HL-60 (cell line): ENCODE measurements at regions not wholly inside any gene's neighbourhood (a gene's known extent, or its start where the extent isn't known, plus 50 kb on each side); places are given as distances from the start of the nearest gene placed in this dataset.

Experiments
- CTCF ChIP-seq: IDR thresholded peaks from one replicate; pipeline ENCODE4 v1.5.1; 2011; ENCODE audit warnings: low read length, control low read depth, inconsistent platforms; ENCODE audit not compliant: insufficient read depth
- GABPA ChIP-seq: IDR thresholded peaks from 2 replicates; pipeline ENCODE4 v1.6.1; 2012; ENCODE audit warnings: low read depth
- POLR2AphosphoS5 ChIP-seq: IDR thresholded peaks from 2 replicates; pipeline ENCODE4 v1.6.1; 2012; ENCODE audit warnings: low read depth
- SPI1 ChIP-seq: IDR thresholded peaks from 2 replicates; pipeline ENCODE4 v1.6.1; 2012; ENCODE audit warnings: low read depth, mild to moderate bottlenecking, borderline replicate concordance
- TF ChIP-seq, protein P1 (sequence below): IDR thresholded peaks from 2 replicates; pipeline ENCODE4 v1.6.1; 2012; ENCODE audit warnings: low read depth; ENCODE audit not compliant: insufficient replicate concordance

DNA sequence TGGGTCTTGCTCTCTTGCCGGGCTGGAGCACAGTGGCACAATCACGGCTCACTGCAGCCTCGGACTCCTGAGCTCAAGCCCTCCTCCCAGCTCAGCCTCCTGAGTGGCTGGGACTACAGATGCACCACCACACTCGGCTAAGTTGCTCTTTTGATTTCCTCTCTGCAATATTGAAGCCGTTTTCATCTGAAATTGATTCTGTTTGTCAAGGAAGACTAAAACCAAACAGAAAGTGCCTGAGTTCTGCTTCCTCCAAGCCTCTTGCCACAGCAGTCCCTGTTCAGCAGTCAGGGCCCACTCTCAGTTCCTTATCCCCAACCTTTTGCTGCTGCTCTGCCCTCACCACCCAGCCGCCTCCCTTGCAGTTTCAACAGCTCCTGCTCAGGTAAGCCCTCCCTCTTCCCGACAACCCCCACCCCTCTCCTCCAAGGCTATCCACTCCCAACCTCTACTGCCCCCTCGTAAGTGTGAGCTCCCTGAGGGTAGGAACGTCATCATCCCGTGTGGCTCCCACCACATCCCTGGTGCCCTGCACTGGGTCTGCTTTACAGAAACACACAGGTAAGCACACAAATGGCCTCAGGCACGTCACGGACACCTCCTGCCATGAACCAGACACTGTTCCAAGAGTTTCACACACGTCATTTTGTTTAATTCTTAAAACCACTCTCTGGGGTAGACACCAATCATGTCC is 70.7 kb upstream of the TAB2 start:
- TF ChIP-seq CTCF = no peak
- TF ChIP-seq, protein P1, sequence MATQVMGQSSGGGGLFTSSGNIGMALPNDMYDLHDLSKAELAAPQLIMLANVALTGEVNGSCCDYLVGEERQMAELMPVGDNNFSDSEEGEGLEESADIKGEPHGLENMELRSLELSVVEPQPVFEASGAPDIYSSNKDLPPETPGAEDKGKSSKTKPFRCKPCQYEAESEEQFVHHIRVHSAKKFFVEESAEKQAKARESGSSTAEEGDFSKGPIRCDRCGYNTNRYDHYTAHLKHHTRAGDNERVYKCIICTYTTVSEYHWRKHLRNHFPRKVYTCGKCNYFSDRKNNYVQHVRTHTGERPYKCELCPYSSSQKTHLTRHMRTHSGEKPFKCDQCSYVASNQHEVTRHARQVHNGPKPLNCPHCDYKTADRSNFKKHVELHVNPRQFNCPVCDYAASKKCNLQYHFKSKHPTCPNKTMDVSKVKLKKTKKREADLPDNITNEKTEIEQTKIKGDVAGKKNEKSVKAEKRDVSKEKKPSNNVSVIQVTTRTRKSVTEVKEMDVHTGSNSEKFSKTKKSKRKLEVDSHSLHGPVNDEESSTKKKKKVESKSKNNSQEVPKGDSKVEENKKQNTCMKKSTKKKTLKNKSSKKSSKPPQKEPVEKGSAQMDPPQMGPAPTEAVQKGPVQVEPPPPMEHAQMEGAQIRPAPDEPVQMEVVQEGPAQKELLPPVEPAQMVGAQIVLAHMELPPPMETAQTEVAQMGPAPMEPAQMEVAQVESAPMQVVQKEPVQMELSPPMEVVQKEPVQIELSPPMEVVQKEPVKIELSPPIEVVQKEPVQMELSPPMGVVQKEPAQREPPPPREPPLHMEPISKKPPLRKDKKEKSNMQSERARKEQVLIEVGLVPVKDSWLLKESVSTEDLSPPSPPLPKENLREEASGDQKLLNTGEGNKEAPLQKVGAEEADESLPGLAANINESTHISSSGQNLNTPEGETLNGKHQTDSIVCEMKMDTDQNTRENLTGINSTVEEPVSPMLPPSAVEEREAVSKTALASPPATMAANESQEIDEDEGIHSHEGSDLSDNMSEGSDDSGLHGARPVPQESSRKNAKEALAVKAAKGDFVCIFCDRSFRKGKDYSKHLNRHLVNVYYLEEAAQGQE = no peak
- no peak for TF ChIP-seq GABPA
- no peak for TF ChIP-seq POLR2AphosphoS5
- no peak; the same call in 1 of the 2 replicates for TF ChIP-seq SPI1
